Peyer's patch (tissue), 4 donors: ENCODE measurements at regions not wholly inside any gene's neighbourhood (a gene's known extent, or its start where the extent isn't known, plus 50 kb on each side); places are given as distances from the start of the nearest gene placed in this dataset.

ENCODE experiments used
- DNase-seq, 3 donors: peaks; one replicate each; pipeline ENCODE4 v3.0.0-alpha.2; 2017 to 2019
- H3K27ac ChIP-seq, 4 donors: fragments of 200-600 bp; sonication (generic); one replicate each; pipeline ENCODE4 v1.5.1; 2016 to 2019
- H3K27me3 ChIP-seq, 2 donors: fragments of 200-600 bp; sonication (generic); one replicate each; pipeline ENCODE4 v1.5.1; 2019
- H3K36me3 ChIP-seq, 3 donors: fragments of 200-600 bp; sonication (generic); one replicate each; pipeline ENCODE4 v1.5.1; 2016 to 2019
- H3K4me1 ChIP-seq, 4 donors: fragments of 200-600 bp; sonication (generic); one replicate each; pipeline ENCODE4 v1.5.1; 2016 to 2019
- H3K4me3 ChIP-seq, 4 donors: fragments of 200-600 bp; sonication (generic); 1 replicate in 3 of 4; 2 replicates in 1 of 4; pipeline ENCODE4 v1.5.1; 2016 to 2019; ENCODE audit warnings: mild to moderate bottlenecking in 1 of 4
- H3K9me3 ChIP-seq, 4 donors: fragments of 200-600 bp; sonication (generic); one replicate each; pipeline ENCODE4 v1.5.1; 2016 to 2019; ENCODE audit warnings: mild to moderate bottlenecking in 1 of 4
- POLR2A ChIP-seq, 2 donors: fragments of 450-650 bp; IDR thresholded peaks; one replicate each; pipeline ENCODE4 v1.5.1; 2017; ENCODE audit warnings: antibody characterized with exemption in 2 of 2, mild to moderate bottlenecking in 2 of 2, moderate library complexity in 2 of 2
- TF ChIP-seq, protein P1 (sequence below), 6 experiments: fragments of 450-650 bp in 4 of 6; fragments of 200-600 bp in 2 of 6; sonication (generic) in 1 of 6; IDR thresholded peaks; one replicate each; pipeline ENCODE4 v1.5.1; 2017 to 2019; ENCODE audit warnings: antibody characterized with exemption in 6 of 6, mild to moderate bottlenecking in 3 of 6, moderate library complexity in 1 of 6

DNA sequence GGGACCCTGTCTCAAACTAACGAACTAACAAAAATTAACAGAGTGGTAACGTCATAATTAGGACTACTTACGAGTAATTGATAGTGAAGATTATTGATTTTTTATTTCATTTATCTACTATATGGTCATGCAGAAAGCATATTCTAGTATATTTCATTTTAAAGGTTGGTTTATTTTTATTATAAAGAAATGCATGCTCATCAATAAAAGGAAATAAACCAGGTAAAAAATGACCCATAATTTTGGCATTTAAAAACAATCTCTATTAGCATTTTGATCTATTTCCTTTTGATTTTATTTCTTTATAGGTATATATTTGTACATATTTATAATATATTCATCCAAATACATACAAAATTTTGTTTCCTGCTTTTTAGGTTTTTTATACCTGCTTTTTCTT, 401.4 kb upstream of the ID4 start:
- TF ChIP-seq, protein P1, sequence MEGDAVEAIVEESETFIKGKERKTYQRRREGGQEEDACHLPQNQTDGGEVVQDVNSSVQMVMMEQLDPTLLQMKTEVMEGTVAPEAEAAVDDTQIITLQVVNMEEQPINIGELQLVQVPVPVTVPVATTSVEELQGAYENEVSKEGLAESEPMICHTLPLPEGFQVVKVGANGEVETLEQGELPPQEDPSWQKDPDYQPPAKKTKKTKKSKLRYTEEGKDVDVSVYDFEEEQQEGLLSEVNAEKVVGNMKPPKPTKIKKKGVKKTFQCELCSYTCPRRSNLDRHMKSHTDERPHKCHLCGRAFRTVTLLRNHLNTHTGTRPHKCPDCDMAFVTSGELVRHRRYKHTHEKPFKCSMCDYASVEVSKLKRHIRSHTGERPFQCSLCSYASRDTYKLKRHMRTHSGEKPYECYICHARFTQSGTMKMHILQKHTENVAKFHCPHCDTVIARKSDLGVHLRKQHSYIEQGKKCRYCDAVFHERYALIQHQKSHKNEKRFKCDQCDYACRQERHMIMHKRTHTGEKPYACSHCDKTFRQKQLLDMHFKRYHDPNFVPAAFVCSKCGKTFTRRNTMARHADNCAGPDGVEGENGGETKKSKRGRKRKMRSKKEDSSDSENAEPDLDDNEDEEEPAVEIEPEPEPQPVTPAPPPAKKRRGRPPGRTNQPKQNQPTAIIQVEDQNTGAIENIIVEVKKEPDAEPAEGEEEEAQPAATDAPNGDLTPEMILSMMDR (IDR thresholded peaks at IDR 0.05): no peak
- TF ChIP-seq POLR2A (IDR thresholded peaks at IDR 0.05): no peak
- no peaks in the 10 kb centered on the region for H3K27me3 ChIP-seq
- no peaks in the 10 kb centered on the region for H3K36me3 ChIP-seq
- DNase-seq: no peak
- no peak overlapping the region for H3K27ac ChIP-seq
- H3K4me1 ChIP-seq: no peaks in the 10 kb centered on the region
- H3K9me3 ChIP-seq: no peaks in the 10 kb centered on the region
- H3K4me3 ChIP-seq: no peak overlapping the region

DNA sequence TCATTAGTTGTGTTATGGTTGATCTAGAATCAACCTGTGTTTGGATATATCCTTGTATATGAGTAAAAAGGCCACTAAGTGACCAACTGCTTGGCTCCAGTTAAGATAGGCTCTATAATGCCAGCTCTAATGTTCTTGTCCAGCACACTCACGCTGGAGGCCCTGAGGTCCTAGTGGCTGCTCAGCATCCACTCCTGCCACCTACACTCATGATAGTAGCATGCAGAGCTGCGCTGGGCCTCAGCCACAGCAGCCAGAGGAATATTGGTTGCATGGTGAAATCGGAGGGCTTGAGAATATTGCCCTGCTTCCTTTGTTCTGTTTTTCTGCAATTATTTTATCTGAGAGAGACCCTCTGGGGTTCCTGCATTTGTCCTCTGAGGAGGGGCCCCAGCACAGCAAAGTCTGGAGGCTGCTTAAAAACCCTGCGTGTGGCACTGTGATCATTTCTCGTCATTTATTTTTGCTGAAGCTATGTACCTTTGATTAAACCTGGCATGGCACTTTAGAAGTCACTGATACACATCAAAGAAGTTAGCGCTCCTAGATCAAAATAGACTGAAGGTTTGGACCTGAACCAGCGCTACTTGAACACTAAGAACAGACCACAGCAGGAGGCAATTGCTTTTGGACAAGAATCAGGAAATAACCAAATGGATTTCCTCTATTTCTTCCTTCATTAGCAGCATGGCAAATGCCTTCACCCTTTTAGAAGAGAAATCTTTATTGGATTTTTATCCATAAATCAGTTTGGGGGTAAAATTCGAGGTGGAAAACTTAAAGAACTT, 398.4 kb upstream of the ID4 start:
- no peaks in the 10 kb centered on the region for H3K27me3 ChIP-seq
- no peaks in the 10 kb centered on the region for H3K4me1 ChIP-seq
- H3K36me3 ChIP-seq: no peaks in the 10 kb centered on the region
- no peak for DNase-seq
- TF ChIP-seq POLR2A (IDR thresholded peaks at IDR 0.05): no peak
- TF ChIP-seq, protein P1 (IDR thresholded peaks at IDR 0.05): no peak
- H3K4me3 ChIP-seq: no peak overlapping the region
- no peaks in the 10 kb centered on the region for H3K9me3 ChIP-seq
- no peak overlapping the region for H3K27ac ChIP-seq

DNA sequence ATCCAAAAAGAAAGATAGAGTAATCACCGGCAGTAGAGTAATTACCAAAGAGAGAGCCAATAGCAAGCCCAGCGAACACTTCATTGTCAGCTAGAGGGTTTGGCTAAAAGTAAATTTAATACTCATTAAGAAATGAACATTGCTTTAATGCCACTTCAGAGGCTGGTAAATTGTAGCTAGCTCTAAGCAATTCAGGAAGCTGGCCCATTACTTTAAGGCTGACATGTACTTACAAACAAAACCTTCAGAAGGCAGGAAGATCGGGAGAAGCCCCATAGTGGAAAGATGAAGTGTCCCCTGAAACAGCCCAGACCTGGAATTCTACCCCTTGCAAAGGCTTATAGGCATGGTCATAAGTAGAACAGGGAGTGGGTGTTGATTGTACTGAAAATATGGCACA, 396.6 kb upstream of the ID4 start:
- TF ChIP-seq, protein P1 (IDR thresholded peaks at IDR 0.05): no peak
- TF ChIP-seq POLR2A (IDR thresholded peaks at IDR 0.05): no peak
- Histone ChIP-seq H3K27me3 (no peaks in the 10 kb centered on the region), H3K36me3 (no peaks in the 10 kb centered on the region), H3K4me1 (no peaks in the 10 kb centered on the region), H3K27ac (no peak overlapping the region), H3K9me3 (no peaks in the 10 kb centered on the region), H3K4me3 (no peak overlapping the region)
- no peak for DNase-seq

DNA sequence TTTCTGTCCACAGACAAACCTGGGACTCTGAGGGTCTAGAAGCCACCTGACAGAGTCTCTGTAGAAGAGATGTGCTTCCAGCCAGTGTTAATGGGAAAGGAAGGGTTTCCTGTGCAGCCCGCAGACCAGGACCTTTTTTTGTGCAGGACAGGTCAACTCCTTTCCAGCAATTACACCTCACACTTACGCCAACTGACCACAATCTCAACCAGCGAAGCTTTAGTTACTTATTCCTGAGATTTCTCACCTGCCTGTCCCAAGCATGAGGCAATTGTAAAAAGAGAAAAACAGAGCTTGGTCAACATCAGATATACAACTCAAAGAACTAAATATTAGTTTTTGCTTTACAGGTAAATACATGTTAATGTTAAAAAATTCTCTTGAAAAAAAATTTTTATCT, 393.8 kb upstream of the ID4 start:
- Histone ChIP-seq H3K36me3 (no peaks in the 10 kb centered on the region), H3K4me1 (no peaks in the 10 kb centered on the region), H3K4me3 (no peak overlapping the region), H3K27me3 (no peaks in the 10 kb centered on the region), H3K27ac (no peak overlapping the region), H3K9me3 (no peaks in the 10 kb centered on the region)
- no peak for DNase-seq
- TF ChIP-seq POLR2A (IDR thresholded peaks at IDR 0.05): no peak
- TF ChIP-seq, protein P1 (IDR thresholded peaks at IDR 0.05): no peak

DNA sequence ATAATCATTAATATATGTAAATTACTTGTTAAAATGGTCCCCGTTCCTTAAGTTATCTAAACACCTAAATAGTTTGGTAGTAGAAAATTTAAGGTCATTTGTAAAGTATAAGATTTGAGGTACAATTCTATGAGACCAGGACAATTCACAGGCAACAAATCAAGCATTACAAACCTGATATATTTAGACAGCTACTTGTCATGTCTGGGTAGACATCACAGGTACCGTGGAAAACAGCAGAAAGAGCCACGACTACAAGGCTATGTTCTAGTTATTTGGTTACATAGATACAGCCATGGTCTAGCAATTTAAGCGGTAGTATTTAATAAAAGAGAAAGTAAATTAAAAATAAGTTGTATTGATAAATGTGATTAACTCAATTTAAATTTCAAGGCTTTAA, 393.1 kb upstream of the ID4 start:
- no peaks in the 10 kb centered on the region for H3K9me3 ChIP-seq
- no peak overlapping the region for H3K27ac ChIP-seq
- no peak overlapping the region for H3K4me3 ChIP-seq
- no peaks in the 10 kb centered on the region for H3K4me1 ChIP-seq
- no peak for DNase-seq
- no peak for TF ChIP-seq POLR2A (IDR thresholded peaks at IDR 0.05)
- TF ChIP-seq, protein P1 (IDR thresholded peaks at IDR 0.05): no peak
- no peaks in the 10 kb centered on the region for H3K27me3 ChIP-seq
- H3K36me3 ChIP-seq: no peaks in the 10 kb centered on the region
